HG03045 (cell line): ENCODE measurements at regions not wholly inside any gene's neighbourhood (a gene's known extent, or its start where the extent isn't known, plus 50 kb on each side); places are given as distances from the start of the nearest gene placed in this dataset.

Experiments used
- ATAC-seq: cut with Tn5 transposase; IDR thresholded peaks from one replicate; pipeline ENCODE4 v1.9.1; 2021; ENCODE audit warnings: mild to moderate bottlenecking, moderate library complexity; ENCODE audit not compliant: unreplicated experiment

DNA sequence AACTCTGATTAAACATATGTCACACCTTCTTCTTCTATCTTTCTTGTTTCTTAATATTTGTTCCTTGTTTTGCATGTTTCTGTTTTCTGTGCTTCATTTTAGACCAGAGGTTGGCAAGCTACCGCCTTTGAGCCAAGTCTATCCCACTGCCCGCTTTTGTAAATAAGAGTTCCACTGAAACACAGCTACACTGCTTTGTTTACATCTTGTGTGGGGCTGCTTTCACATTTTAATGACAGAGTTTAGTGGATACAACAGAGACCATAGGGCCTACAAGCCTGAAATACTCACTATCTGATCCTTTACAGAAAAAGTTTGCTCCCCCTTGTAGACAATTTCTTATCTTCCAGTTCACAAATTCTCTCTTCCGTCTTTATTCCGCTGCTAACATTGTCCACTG is 109.4 kb upstream of the SPACA1 start:
- ATAC-seq: no peak

DNA sequence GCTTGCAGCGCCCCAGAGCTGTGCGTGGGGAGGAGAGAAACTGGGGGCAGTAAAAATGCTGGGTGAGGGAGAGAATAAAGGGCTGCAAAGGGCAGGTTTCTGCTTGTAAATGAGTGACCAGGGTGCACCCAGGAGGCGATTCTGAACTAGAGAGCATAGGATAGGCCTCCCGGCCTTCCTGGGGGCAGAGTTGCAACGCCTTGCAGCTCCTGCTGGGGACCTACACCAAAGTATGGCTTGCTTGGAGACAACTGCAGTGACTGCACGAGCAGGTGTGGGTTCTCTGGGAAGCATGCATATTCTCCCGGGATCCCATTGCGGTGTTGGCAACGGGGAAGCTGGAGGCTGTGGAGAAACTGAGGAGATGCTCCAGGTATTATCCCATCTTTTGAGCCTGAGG is 111.6 kb upstream of the SPACA1 start:
- ATAC-seq: no peak

DNA sequence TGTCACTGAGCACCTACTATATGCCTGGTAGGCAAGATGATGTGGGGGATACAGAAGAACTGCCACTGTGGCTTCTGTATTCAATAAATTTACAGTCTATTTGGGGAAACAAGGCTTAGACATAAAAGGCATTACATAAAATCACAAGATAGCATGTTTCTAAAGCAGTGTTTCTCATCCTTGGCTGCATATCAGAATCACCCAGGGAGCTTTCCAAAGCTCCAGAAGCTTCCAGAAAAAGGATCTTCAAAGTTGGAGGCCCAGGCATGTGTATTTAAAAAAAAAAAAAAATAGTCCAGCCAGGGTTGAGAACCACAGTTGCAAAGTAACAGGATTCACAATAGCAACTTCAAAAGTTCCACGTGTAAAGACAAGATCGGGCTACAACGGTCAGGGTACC is 112.4 kb upstream of the SPACA1 start:
- no peak for ATAC-seq

- ATAC-seq: no peak
These were observed 115.3 kb upstream of the SPACA1 start for GRCh38 chr6:87932361-87932760.

DNA sequence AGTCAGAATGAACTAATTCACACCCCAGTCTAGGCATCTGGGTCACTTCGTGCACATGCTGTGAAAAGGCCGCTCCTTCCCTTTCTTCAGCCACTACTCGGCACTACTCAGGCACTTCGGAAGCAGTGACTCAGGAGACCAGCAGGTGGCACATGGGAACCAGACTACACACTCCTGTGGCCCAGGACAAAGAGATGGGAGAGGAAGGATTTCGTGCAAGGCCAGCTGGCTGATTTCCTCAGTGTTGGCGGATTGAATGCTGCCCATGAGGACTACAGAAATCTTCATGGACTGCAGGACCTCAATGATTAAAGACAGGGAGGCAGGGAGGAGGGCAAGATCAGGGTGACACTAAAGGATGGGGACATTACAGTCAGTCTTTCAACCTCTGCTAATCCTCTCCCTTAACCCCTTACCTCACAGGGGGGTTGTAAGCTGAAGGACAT is 117.8 kb upstream of the SPACA1 start:
- peak; percentile 69 for ATAC-seq

GRCh38 chr6:87926687-87927086 is 121.0 kb upstream of the SPACA1 start:
- no peak for ATAC-seq

DNA sequence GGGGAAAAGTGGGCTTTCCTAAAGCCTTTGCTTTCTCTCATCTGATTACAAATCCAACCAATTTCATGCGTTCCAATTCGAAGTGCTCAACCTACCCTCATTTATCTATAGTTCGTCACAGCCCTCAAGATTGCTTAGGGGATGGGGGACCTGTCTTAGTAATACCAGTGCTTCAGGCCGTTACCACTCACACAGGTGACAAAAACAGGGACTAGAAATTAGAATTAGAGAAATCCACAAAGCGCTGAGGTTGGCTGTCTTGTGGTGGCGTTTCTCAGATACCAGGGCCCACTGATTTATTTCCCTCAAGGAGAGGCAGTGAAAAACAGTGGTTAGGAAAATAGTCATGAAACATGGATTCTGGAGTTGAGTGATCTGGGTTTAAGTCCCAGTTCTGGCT is 121.6 kb upstream of the SPACA1 start:
- ATAC-seq: no peak

DNA sequence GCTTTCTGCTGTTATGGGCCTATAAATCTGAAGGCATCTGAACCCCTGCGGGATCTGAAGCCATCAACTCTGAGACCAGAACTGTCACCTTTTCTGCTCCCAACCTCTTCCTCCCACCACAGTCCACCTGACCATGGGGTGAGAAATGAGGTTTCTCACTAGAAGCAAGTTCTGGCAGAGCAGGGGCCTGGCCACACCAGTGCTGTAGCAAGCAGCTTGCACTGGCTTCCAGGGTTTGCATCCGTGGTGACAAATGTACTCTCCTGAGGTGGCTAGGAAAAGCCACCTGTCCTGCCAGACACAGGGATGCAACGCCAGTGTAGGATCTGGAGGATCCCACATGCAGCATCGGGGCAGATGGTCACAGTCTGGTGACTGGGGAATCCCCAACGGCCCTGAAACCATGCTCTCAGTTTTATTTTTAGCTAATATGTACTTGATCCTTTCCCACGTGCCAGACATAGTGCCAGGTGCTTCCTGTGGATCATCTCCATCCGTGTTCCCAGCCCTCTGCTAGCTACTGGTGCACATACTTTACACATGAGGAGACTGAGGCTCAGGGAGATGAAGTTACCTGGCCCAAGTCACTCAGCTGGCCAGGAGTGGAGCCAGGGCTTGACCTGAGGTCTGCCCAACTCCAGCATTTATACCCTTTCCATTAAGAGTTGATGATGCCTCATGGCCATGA is 122.1 kb upstream of the SPACA1 start:
- ATAC-seq: peak; percentile 59

DNA sequence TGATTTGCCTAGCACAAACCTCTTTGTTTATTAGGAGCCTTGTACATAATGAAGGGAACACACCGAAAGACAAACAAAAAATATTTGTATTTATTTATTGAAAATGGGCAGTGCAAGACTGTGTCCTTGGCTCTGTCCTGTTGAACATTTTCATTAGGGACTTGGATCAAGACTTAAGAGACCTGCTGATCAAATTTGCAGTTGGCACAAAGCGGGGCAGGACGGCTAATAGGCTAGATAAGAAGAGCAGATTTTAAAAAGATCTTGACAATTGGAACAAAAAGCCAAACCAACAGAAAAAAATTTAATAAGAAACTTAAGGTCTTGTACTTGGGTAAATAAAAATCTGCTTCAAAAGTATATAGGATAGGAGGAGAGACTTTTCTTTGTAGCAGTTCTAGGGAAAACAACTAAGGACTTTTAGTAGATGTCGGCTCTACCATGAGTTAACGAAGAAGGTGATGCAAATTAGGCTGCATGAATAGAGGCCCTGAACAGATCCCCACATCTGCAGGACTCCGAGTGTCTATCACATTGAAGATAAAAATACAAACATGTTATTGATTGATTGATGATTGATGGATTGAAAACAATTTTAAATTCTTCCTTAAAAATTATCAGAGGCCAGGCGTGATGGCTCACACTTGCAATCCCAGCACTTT is 124.1 kb upstream of the SPACA1 start:
- ATAC-seq: no peak

DNA sequence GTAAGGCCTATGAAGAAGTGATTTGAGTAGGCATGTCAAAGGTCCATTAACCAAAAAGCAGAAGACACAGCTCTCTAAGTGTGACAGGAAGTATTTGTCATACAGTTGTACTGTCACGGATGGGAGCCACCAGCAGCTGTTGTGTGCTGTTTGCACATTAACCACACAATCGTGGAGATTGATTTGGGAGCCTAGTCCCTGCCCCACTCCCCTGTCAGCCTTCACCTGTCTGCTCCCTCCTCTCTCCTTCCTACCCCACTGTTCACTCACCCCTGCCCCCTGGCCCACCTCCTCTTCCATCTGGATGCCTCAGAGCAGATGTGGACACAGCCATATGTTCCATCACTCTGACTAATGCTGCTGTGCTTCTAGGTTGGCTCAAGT is 124.7 kb upstream of the SPACA1 start:
- peak; percentile 63 for ATAC-seq

GRCh38 chr6:87922196-87922946 is 125.3 kb upstream of the SPACA1 start:
- ATAC-seq: peak; percentile 4

DNA sequence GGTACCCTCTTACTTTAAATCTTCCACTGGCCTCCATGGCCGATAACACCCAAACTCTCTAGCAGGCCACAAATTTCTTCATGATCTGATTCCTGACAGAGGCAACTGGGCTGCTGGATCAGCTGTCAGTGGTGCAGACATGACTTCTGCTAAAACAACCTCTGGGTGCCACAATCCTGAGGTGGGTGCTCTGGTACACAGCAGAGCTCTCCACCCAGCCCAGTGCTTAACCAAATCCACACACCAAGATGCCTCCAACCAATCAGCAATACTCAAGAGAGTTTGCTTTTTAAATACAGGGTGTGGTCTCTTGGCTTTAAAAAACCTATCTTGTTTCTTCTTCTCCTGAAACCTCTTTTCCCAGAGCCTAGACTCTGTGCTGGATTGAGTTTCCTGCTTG is 126.6 kb upstream of the SPACA1 start:
- no peak for ATAC-seq

- no peak for ATAC-seq
These were observed 127.4 kb upstream of the SPACA1 start for GRCh38 chr6:87920245-87920644.

- ATAC-seq: no peak
These were observed 128.2 kb upstream of the SPACA1 start for GRCh38 chr6:87919416-87919815.

- ATAC-seq: no peak
These were observed 128.6 kb upstream of the SPACA1 start for GRCh38 chr6:87919001-87919400.

GRCh38 chr6:87918461-87918941 is 129.1 kb upstream of the SPACA1 start:
- ATAC-seq: no peak

DNA sequence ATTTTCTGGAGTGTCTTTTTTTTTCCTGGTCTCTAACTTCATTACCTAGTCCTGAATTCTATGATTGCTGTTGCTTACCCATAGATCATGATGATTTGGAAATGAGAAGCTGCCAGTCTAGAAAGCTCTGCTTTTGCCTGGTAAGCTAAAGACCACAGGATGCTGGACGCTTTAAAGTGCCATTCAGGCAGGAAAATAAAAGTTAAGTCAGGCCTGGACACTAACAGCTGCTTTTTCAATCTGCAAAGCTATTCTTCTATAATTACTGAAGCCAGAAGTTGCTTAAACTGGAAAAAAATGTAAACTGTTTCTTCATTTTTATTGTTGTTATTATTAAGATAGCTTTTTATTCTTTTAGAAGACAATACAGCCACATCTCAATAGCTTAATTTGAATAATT is 129.8 kb upstream of the SPACA1 start:
- ATAC-seq: no peak

DNA sequence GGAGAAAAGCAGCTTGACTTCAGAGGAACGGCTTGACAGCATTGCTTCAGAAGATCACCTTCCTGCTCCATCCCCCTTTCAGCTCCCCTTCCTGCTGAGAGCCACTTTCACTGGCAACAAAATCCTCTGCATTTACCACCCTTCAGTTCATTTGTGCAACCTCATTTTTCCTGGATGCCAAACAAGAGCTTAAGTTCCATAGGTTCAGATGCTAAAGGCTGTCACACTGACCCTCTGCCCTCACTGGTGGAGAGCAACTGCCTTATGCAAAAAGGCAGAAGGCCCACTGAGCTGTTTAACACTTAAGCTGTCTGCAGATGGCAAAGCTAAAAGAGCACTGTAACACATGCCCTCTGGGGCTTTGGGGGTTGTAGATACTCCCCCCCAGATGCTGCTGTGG is 131.2 kb upstream of the SPACA1 start:
- ATAC-seq: no peak

DNA sequence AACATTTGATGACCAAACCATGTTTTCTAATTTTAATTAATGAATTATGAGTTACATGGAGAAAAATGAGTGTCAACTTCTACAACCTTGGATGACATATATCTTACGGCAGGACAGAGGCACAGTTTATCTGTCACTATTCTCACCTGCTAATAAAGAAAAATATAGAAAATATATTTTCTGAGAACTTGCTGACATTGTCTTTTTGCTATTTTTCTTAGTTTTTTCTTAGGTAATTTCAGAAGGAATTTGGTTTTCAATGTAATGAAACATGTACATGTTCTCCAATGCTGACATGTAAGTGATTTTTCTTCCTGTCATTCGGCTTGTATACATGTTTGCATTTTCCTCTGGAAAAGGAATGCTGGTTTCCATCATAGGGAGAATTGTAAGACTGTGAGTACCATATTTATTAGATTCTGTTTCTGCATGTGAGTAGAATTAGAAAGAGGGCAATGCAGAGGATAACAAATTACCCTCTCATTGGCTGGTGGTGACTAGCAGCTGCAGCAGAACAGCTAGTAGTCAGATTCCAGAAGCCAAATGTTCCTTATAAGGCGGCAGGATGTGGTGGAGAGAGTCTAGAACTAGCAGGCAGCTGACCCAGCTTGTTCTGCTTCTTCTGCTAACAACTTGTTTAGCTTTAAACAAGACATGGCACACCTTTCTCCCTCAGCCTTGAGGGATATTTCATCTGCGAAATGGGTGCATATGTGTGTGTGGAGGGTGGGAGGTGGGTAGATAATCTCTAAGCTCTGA is 132.8 kb upstream of the SPACA1 start:
- ATAC-seq: no peak

DNA sequence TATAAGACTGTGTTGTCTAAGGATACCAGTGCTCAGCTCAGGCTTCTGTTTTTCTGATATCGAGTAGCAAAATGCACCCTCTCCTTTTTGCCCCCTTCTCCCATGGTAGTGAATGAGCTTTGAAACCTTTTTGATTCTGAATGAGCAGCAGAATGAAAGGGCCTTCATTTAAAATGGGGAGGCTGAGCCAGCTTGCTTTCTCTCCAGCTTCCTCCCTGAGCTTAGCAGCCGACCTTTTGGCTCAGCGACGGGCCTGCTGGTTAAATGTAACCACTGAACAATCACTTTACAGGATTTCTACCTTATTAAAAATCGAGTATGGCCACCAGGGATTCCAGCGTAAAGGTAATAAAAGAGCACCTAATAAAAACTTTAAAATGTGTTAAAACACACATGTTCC is 133.7 kb upstream of the SPACA1 start:
- ATAC-seq: no peak

DNA sequence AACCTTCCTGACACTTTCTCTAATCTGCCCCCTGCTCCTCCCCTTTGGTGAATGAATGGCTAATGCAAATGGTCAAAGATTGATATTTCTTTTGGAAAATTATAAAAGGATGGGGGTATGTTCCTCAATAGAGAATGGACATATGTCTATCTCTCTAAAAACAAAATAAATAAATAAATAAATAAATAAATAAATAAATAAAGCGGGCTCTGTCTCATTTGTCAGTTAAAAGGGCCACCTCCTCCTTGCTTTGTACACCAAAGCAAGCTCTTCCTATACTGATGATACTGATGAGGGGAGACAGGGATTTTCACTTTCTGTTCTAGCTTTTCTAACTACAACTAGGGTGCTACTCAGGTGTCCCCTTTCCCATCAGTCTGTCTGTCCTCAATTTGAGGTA is 135.5 kb upstream of the SPACA1 start:
- ATAC-seq: no peak
